ENCODE measurements at regions not wholly inside any gene's neighbourhood (a gene's known extent, or its start where the extent isn't known, plus 50 kb on each side); places are given as distances from the start of the nearest gene placed in this dataset.

DNA sequence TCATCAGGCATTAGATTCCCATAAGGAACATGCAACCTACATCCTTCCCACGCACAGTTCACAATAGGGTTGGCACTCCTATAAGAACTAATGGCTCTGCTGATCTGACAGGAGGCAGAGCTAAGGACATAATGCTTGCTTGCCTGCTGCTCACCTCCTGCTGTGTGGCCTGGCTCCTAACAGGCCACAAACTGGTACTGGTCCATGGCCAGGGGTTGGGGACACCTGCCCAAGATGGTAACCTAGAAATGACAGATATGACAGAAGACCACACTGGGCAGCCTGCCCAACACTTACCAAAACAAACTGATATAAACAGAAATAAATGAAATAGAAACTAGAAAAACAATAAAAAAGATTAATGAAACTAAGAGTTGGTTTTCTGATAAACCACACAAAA is 325.6 kb downstream of the SEC23A start:
- TF ChIP-seq, protein P1, sequence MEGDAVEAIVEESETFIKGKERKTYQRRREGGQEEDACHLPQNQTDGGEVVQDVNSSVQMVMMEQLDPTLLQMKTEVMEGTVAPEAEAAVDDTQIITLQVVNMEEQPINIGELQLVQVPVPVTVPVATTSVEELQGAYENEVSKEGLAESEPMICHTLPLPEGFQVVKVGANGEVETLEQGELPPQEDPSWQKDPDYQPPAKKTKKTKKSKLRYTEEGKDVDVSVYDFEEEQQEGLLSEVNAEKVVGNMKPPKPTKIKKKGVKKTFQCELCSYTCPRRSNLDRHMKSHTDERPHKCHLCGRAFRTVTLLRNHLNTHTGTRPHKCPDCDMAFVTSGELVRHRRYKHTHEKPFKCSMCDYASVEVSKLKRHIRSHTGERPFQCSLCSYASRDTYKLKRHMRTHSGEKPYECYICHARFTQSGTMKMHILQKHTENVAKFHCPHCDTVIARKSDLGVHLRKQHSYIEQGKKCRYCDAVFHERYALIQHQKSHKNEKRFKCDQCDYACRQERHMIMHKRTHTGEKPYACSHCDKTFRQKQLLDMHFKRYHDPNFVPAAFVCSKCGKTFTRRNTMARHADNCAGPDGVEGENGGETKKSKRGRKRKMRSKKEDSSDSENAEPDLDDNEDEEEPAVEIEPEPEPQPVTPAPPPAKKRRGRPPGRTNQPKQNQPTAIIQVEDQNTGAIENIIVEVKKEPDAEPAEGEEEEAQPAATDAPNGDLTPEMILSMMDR (IDR thresholded peaks at IDR 0.05) = no peak
- no peak for TF ChIP-seq ZFX (IDR thresholded peaks at IDR 0.05; ENCODE audit: borderline replicate concordance)

Data from 22Rv1 (cell line).